Muscle of back (tissue), 3 donors: ENCODE measurements at regions not wholly inside any gene's neighbourhood (a gene's known extent, or its start where the extent isn't known, plus 50 kb on each side); places are given as distances from the start of the nearest gene placed in this dataset.

Source experiments
- DNase-seq, 3 donors: peaks; one replicate each; pipeline versions ENCODE4 v3.0.0 to v3.0.0-alpha.2; 2013

GRCh38 chr9:109883623-109884022, 103.6 kb downstream of the PALM2AKAP2 start:
- DNase-seq = no peak

GRCh38 chr9:109886041-109886440, 106.0 kb downstream of the PALM2AKAP2 start:
- DNase-seq = no peak

DNA sequence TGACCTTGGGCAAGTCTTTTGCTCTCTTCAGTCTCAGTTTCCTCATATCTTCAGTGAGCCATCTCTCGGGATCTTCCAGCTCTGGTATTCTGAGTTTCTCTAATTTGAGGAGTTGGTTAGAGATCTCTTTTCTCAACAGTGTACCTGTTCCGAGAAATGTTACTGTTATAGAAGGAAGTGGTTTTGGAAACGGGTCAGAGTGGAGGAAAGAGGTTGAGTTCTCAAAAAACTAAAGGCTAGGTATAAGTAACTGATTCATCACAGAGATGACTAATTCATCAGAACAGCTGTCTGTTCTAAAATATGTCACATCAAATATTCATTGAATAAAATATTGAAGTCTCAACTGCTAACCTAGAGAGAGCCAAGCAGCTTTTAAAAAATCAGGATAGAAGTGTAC, 106.6 kb downstream of the PALM2AKAP2 start:
- DNase-seq = no peak

- DNase-seq = peak; percentile 57 to 81 (median 77)
Observed at GRCh38 chr9:109887079-109887478, 107.1 kb downstream of the PALM2AKAP2 start.

GRCh38 chr9:109888695-109889094, 108.7 kb downstream of the PALM2AKAP2 start:
- no peak for DNase-seq

GRCh38 chr9:109889456-109889855, 109.5 kb downstream of the PALM2AKAP2 start:
- no peak for DNase-seq

DNA sequence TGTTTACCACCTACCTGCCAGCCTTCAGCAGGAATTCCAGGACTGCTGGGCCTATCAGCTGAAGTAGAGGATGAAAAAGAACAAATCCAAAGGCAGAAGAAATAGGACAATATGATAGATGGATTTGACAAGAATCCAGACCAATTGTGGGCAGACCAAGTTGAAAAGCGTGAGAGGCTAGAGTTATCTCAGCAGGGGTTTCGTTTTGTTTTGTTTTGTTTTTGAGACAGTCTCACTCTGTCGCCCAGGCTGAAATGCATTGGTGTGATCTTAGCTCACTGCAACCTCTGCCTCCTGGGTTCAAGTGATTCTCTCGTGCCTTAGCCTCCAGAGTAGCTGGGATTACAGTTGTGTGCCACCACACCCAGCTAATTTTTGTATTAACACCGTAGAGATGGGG, 113.2 kb downstream of the PALM2AKAP2 start:
- no peak for DNase-seq

- no peak for DNase-seq
Observed at GRCh38 chr9:109894473-109894872, 114.5 kb downstream of the PALM2AKAP2 start.

DNA sequence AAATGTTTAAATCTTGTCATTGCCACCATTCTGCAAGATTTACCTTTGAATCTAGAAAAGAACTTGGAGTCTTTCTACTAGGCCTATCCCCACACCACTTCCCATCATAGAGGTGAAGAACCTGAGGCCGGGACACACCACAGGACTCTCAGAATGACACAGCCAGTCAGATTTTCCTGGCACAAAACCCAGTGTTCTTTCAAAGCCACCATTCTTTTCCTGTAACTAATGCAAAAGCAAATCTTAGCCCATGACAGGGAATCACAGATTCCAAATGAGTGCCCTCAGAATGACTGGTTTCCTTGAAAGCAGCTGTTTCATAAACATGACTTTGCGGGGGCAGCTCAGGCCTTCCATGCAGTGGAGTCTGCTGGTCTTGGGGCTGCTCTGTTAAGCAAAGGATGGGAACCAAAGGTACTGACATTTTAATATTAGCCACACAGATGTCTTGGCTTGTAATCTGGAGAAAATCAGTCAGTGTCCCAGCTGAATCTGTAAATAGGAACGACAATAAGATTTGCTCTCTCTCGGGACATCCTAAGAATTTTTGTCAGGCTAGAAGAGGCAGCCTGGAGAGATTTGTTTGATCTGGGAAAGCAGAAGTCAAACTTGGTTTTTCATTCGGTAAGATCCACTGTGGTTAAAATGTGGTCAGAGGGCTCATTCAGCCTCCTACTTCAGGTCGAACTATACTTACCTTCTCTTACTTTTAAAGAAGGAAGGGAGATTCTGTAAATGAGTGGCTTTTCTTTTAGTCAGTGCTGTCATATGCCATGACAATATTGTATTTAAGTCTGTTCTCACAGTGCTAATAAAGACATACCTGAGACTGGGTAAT, 115.1 kb downstream of the PALM2AKAP2 start:
- peak in 1 of 3 donors; percentile 72 for DNase-seq

DNA sequence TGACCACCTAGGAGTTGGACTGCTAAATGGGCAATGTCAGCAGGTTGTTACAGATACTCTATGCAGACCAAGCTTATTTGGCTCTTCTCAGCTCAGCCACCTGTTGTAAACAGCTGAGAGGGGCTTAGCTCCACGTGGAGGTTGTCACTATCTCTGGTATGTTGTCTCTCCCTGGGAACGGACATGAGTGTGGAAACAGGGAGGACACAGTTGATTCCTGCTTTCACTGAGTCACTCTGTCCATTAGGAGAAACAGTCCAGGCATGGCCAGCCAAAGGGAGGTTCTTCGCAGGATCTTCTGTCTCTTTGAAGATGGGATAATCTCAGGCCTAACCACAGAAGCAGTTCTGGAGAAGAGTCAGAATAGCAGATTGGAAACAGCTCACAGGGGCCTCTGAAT, 121.2 kb downstream of the PALM2AKAP2 start:
- DNase-seq = peak; percentile 67 to 82 (median 71)

- peak in 1 of 3 donors; percentile 85 for DNase-seq
Observed at GRCh38 chr9:109903515-109904138, 123.6 kb downstream of the PALM2AKAP2 start.

DNA sequence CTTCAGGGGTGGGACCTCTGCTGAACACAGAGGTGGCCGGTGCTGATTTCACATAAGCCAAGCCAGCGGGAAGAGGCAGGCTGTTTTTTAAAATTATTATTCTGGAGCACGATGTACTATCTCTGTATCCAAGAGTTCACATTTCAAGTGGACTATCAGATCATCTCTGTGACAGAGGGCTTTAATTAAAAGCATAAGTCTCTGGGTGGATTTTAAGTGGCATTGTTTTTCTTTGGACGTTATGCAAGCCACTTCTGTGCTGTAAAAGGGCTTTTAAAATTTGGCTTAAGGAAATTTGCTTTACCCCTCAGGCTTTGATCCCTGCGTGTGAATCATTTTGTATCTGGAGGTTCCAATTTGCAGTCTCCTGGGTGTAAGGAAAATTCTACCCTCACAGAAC, 124.7 kb downstream of the PALM2AKAP2 start:
- no peak for DNase-seq

- no peak for DNase-seq
Observed at GRCh38 chr9:109905472-109905871, 125.5 kb downstream of the PALM2AKAP2 start.

DNA sequence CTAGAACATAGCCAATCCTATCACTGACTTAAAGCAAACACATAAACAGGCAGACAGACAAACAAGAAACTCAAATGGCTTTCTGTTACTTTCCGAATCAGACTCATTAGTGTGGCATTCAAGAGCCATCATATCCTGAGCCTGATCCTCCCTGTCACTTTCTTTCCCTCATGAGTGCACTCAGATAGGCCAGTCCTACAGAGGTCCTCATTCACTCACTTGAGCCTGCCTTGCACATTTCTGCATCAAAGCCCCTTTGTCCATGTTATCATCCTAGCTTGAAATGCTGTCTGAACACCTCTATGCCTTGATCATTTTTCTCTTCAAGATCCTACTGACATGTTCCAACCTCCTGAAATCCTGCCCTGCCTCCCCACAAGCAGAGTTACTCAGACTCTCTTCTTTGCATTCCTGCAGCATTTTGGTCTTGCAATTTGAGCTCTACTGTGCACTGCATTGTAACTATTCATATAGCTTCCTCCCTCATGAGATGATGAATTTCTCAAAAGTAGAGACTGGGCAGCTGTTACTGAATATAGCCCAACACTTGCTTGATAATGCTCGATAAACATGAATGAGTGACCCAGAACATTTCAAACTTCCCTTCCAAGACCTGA, 126.9 kb downstream of the PALM2AKAP2 start:
- peak in 1 of 3 donors; percentile 51 for DNase-seq

- DNase-seq = peak in 1 of 3 donors; percentile 46
Observed at GRCh38 chr9:109907400-109907799, 127.4 kb downstream of the PALM2AKAP2 start.

GRCh38 chr9:109907810-109908458, 127.9 kb downstream of the PALM2AKAP2 start:
- no peak for DNase-seq

GRCh38 chr9:109908459-109909390, 128.7 kb downstream of the PALM2AKAP2 start:
- no peak for DNase-seq

- peak in 2 of 3 donors; percentile 26 to 69 for DNase-seq
Observed at GRCh38 chr9:109910671-109911518, 130.9 kb downstream of the PALM2AKAP2 start.

DNA sequence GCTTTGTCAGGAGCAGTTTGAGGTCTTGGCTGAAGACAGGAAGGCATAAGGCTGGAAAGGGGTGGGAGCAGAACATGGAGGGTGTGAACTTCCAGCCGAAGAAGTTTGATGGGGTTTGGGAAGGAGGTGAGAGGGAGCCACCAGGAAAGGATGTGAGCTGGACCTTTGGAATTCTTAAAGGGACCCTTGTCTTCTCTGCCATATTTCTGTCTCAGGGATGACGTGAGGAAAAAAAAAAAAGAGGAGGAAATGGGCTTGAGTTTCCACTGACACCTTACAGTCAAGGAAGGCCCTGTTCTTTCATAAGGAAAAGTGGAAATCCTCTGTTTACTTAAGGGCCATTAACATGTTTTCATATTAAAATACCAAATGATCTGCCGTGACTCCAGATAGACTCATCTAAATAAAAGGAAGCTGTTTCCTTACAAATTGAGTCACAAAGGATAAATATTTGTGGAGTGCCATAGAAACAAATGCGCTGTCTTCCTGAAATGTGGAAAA, 132.1 kb downstream of the PALM2AKAP2 start:
- DNase-seq = peak in 2 of 3 donors; percentile 40 to 63
